ENCODE measurements at regions not wholly inside any gene's neighbourhood (a gene's known extent, or its start where the extent isn't known, plus 50 kb on each side); places are given as distances from the start of the nearest gene placed in this dataset.

GRCh38 chr10:35813219-35813618 lies 171.1 kb upstream of the FZD8 start:
- TF ChIP-seq EP300 (IDR thresholded peaks at IDR 0.05; ENCODE audit: borderline replicate concordance), result no peak
- no peak for TF ChIP-seq FOXM1 (IDR thresholded peaks at IDR 0.05; ENCODE audit: borderline replicate concordance, low read depth)
- TF ChIP-seq REST (IDR thresholded peaks at IDR 0.05; ENCODE audit: low read depth), result no peak
- TF ChIP-seq CEBPB (IDR thresholded peaks at IDR 0.05), result no peak
- no peak for TF ChIP-seq USF1 (IDR thresholded peaks at IDR 0.05)
- TF ChIP-seq TEAD4 (IDR thresholded peaks at IDR 0.05), result no peak
- TF ChIP-seq TCF12 (IDR thresholded peaks at IDR 0.05; ENCODE audit: low read depth), result no peak
- TF ChIP-seq CREB1 (IDR thresholded peaks at IDR 0.05; ENCODE audit: low read depth), result no peak
- no peak for TF ChIP-seq MAX (IDR thresholded peaks at IDR 0.05)
- no peak for TF ChIP-seq YY1 (IDR thresholded peaks at IDR 0.05; ENCODE audit: low read depth)
- TF ChIP-seq EGR1 (IDR thresholded peaks at IDR 0.05), result no peak
- no peak for TF ChIP-seq NFIC (IDR thresholded peaks at IDR 0.05)
- TF ChIP-seq RAD21 (IDR thresholded peaks at IDR 0.05; ENCODE audit: low read depth), result no peak
- TF ChIP-seq TAF1 (IDR thresholded peaks at IDR 0.05; ENCODE audit: low read depth), result no peak
- TF ChIP-seq ZBTB7A (IDR thresholded peaks at IDR 0.05; ENCODE audit: low read depth), result no peak

- TF ChIP-seq NFIC (IDR thresholded peaks at IDR 0.05), result no peak
- no peak for TF ChIP-seq REST (IDR thresholded peaks at IDR 0.05; ENCODE audit: low read depth)
Measured at GRCh38 chr10:35808344-35808743, 166.2 kb upstream of the FZD8 start.

- TF ChIP-seq YY1 (IDR thresholded peaks at IDR 0.05; ENCODE audit: low read depth) (no peak), TCF12 (IDR thresholded peaks at IDR 0.05; ENCODE audit: low read depth) (no peak), CREB1 (IDR thresholded peaks at IDR 0.05; ENCODE audit: low read depth) (no peak), NFIC (IDR thresholded peaks at IDR 0.05) (no peak), EGR1 (IDR thresholded peaks at IDR 0.05) (no peak), ZBTB7A (IDR thresholded peaks at IDR 0.05; ENCODE audit: low read depth) (no peak), USF1 (IDR thresholded peaks at IDR 0.05) (no peak), RAD21 (IDR thresholded peaks at IDR 0.05; ENCODE audit: low read depth) (no peak), CEBPB (IDR thresholded peaks at IDR 0.05) (no peak), MAX (IDR thresholded peaks at IDR 0.05) (no peak), FOXM1 (IDR thresholded peaks at IDR 0.05; ENCODE audit: borderline replicate concordance, low read depth) (no peak), REST (IDR thresholded peaks at IDR 0.05; ENCODE audit: low read depth) (no peak), TAF1 (IDR thresholded peaks at IDR 0.05; ENCODE audit: low read depth) (no peak), EP300 (IDR thresholded peaks at IDR 0.05; ENCODE audit: borderline replicate concordance) (no peak), TEAD4 (IDR thresholded peaks at IDR 0.05) (no peak)
Measured at GRCh38 chr10:35803046-35803445, 160.9 kb upstream of the FZD8 start.

GRCh38 chr10:35797187-35797586 lies 155.1 kb upstream of the FZD8 start:
- TF ChIP-seq EGR1 (IDR thresholded peaks at IDR 0.05), result no peak
- no peak for TF ChIP-seq FOXM1 (IDR thresholded peaks at IDR 0.05; ENCODE audit: borderline replicate concordance, low read depth)
- no peak for TF ChIP-seq USF1 (IDR thresholded peaks at IDR 0.05)
- TF ChIP-seq ZBTB7A (IDR thresholded peaks at IDR 0.05; ENCODE audit: low read depth), result no peak
- TF ChIP-seq EP300 (IDR thresholded peaks at IDR 0.05; ENCODE audit: borderline replicate concordance), result no peak
